IMR-90 (cell line): ENCODE measurements at regions not wholly inside any gene's neighbourhood (a gene's known extent, or its start where the extent isn't known, plus 50 kb on each side); places are given as distances from the start of the nearest gene placed in this dataset.

Source experiments
- ATAC-seq: fragments of 200-7000 bp; cut with Tn5 transposase; 2 replicates; pipeline ENCODE4 v1.9.1; 2020; ENCODE audit warnings: low read depth, mild to moderate bottlenecking, moderate library complexity
- BruUV-seq: library from RNA; stranded (reverse); fragments of 400-500 nt; replicated peaks from 2 replicates; lab custom pipeline; 2021; lab: Mats Ljungman, UMichigan
- CTCF ChIA-PET: fragments of 300-600 bp; formaldehyde crosslinking; extraction: SDS; loops from one replicate; lab custom pipeline; 2021; ENCODE audit warnings: antibody characterized with exemption; lab: Yijun Ruan, JAX
- POLR2A ChIA-PET: fragments of 300-600 bp; sonication (Branson Sonifier 250); formaldehyde crosslinking; loops from one replicate; lab custom pipeline; 2022; ENCODE audit warnings: antibody characterized with exemption; ENCODE audit not compliant: unreplicated experiment; lab: Charles Lee
- DNase-seq: peaks from one replicate; pipeline ENCODE4 v3.0.0; 2013
- H2AFZ ChIP-seq: replicated peaks from 2 replicates; pipeline ENCODE3; 2013; ENCODE audit warnings: low read length, mild to moderate bottlenecking; ENCODE audit not compliant: poor library complexity
- H2AK5ac ChIP-seq: 2 replicates; pipeline ENCODE4 v1.6.1; 2013; ENCODE audit warnings: low read depth, low read length, inconsistent platforms
- H2AK9ac ChIP-seq: replicated peaks from 2 replicates; pipeline ENCODE3; 2013; ENCODE audit warnings: mild to moderate bottlenecking, low read depth, low read length, moderate library complexity; ENCODE audit not compliant: poor library complexity
- H2BK120ac ChIP-seq: 2 replicates; pipeline ENCODE4 v1.6.1; 2013; ENCODE audit warnings: low read depth, low read length, inconsistent platforms
- H2BK15ac ChIP-seq: 3 replicates; pipeline ENCODE4 v1.6.1; 2013; ENCODE audit warnings: low read depth, low read length, inconsistent platforms
- H2BK20ac ChIP-seq: 2 replicates; pipeline ENCODE4 v1.6.1; 2013; ENCODE audit warnings: low read depth, mild to moderate bottlenecking, inconsistent platforms, low read length, moderate library complexity
- H2BK5ac ChIP-seq: 2 replicates; pipeline ENCODE4 v1.6.1; 2013; ENCODE audit warnings: mild to moderate bottlenecking, low read depth, low read length, inconsistent platforms; ENCODE audit not compliant: poor library complexity, severe bottlenecking
- H3K14ac ChIP-seq: replicated peaks from 2 replicates; pipeline ENCODE4 v1.6.1; 2013; ENCODE audit warnings: low read depth, low read length, inconsistent platforms
- H3K18ac ChIP-seq: 2 replicates; pipeline ENCODE4 v1.6.1; 2013; ENCODE audit warnings: low read depth, low read length, control low read depth
- H3K23ac ChIP-seq: 2 replicates; pipeline ENCODE4 v1.6.1; 2013; ENCODE audit warnings: low read depth, low read length, inconsistent platforms
- H3K27ac ChIP-seq: 2 replicates; pipeline ENCODE4 v1.5.1; 2013; ENCODE audit warnings: mild to moderate bottlenecking, control low read depth, low read length; ENCODE audit not compliant: insufficient read depth
- H3K27me3 ChIP-seq: 2 replicates; pipeline ENCODE4 v1.6.1; 2013; ENCODE audit warnings: low read length; ENCODE audit not compliant: control insufficient read depth, insufficient read depth
- H3K36me3 ChIP-seq: 2 replicates; pipeline ENCODE4 v1.6.1; 2013; ENCODE audit warnings: low read length, mixed read lengths; ENCODE audit not compliant: control insufficient read depth, insufficient read depth
- H3K4ac ChIP-seq: 2 replicates; pipeline ENCODE4 v1.6.1; 2013; ENCODE audit warnings: low read depth, low read length, inconsistent platforms
- H3K4me1 ChIP-seq: 2 replicates; pipeline ENCODE4 v1.6.1; 2013; ENCODE audit warnings: low read length, mixed read lengths; ENCODE audit not compliant: control insufficient read depth, insufficient read depth
- H3K4me2 ChIP-seq: 2 replicates; pipeline ENCODE4 v1.6.1; 2013; ENCODE audit warnings: low read depth, mild to moderate bottlenecking, control low read depth, low read length, moderate library complexity
- H3K4me3 ChIP-seq: 2 replicates; pipeline ENCODE4 v1.5.1; 2013; ENCODE audit warnings: low read depth, mild to moderate bottlenecking, control low read depth, low read length, moderate library complexity; ENCODE audit not compliant: insufficient read depth
- H3K56ac ChIP-seq: 2 replicates; pipeline ENCODE4 v1.6.1; 2013; ENCODE audit warnings: low read length, inconsistent platforms; ENCODE audit not compliant: insufficient read depth; ENCODE audit errors: extremely low read depth
- H3K79me1 ChIP-seq, 2 experiments: 2 replicates each; pipeline ENCODE4 v1.6.1; 2013; ENCODE audit warnings: low read length in 2 of 2, inconsistent platforms in 1 of 2, low read depth in 1 of 2
- H3K9ac ChIP-seq: 2 replicates; pipeline ENCODE4 v1.6.1; 2013; ENCODE audit warnings: low read depth, low read length, control low read depth
- H3K9me1 ChIP-seq: 2 replicates; pipeline ENCODE4 v1.6.1; 2013; ENCODE audit warnings: low read length, inconsistent platforms; ENCODE audit not compliant: insufficient read depth
- H3K9me3 ChIP-seq: 2 replicates; pipeline ENCODE4 v1.6.1; 2013; ENCODE audit warnings: low read length; ENCODE audit not compliant: control insufficient read depth, insufficient read depth
- H4K20me1 ChIP-seq: 2 replicates; pipeline ENCODE4 v1.6.1; 2013; ENCODE audit warnings: low read length, inconsistent platforms; ENCODE audit not compliant: insufficient read depth
- H4K5ac ChIP-seq: 2 replicates; pipeline ENCODE4 v1.6.1; 2013; ENCODE audit warnings: mild to moderate bottlenecking, low read depth, low read length, control low read depth
- H4K8ac ChIP-seq, 2 experiments: 2 replicates each; pipeline ENCODE4 v1.6.1; 2013; ENCODE audit warnings: low read depth in 2 of 2, low read length in 2 of 2, control low read depth in 1 of 2, inconsistent platforms in 1 of 2
- H4K91ac ChIP-seq: 2 replicates; pipeline ENCODE4 v1.6.1; 2013; ENCODE audit warnings: low read depth, low read length, inconsistent platforms; ENCODE audit not compliant: insufficient read depth
- FOS ChIP-seq: fragments of 150-350 bp; IDR thresholded peaks from 2 replicates; pipeline ENCODE4 v1.6.1; 2016; ENCODE audit warnings: low read depth, low read length
- MAFK ChIP-seq: IDR thresholded peaks from 2 replicates; pipeline ENCODE4 v1.6.1; 2012; ENCODE audit warnings: low read depth, low read length, improper control_type of control experiment
- MAZ ChIP-seq: IDR thresholded peaks from 2 replicates; pipeline ENCODE4 v1.6.1; 2012; ENCODE audit warnings: low read depth, mild to moderate bottlenecking, low read length, improper control_type of control experiment, moderate library complexity, borderline replicate concordance
- RAD21 ChIP-seq: IDR thresholded peaks from 2 replicates; pipeline ENCODE4 v1.6.1; 2012; ENCODE audit warnings: low read length, improper control_type of control experiment
- RCOR1 ChIP-seq: IDR thresholded peaks from 2 replicates; pipeline ENCODE4 v1.6.1; 2012; ENCODE audit warnings: mild to moderate bottlenecking, low read length, improper control_type of control experiment; ENCODE audit not compliant: insufficient replicate concordance
- RFX5 ChIP-seq: IDR thresholded peaks from 2 replicates; pipeline ENCODE4 v1.8.0; 2012; ENCODE audit warnings: low read depth, mild to moderate bottlenecking, low read length, moderate library complexity
- WGBS, 2 experiments: methylation state at CpG; one replicate each; pipeline versions ENCODE4 v1.1.5 to v1.1.7; 2013; ENCODE audit warnings: missing lambda C conversion rate in 2 of 2; ENCODE audit not compliant: insufficient read length in 1 of 2; ENCODE audit errors: extremely low coverage in 2 of 2; 5-methylcytosine and 5-hydroxymethylcytosine counted together
- dilution Hi-C: fragments of 300-500 bp; cut with HindIII; formaldehyde crosslinking; loops from one replicate; pipeline ENCODE4 v1.14.3; 2018; ENCODE audit warnings: low sequenced_read_pairs; ENCODE audit not compliant: unreplicated experiment
- in situ Hi-C: fragments of 300-500 bp; cut with MboI; formaldehyde crosslinking; loops from 3 replicates; pipeline ENCODE4 v1.14.3; 2019; ENCODE audit warnings: low sequenced_read_pairs, inconsistent platforms, mixed read lengths
- intact Hi-C: fragments of 100-400 bp; cut with micrococcal nuclease; formaldehyde crosslinking; loops from 2 replicates; pipeline ENCODE4 v1.10.0; 2022
- TF ChIP-seq, protein P1 (sequence below): conservative IDR thresholded peaks from 2 replicates; pipeline ENCODE4 v1.5.1; 2012; ENCODE audit warnings: mild to moderate bottlenecking, low read depth, low read length, improper control_type of control experiment
- TF ChIP-seq, protein P2 (sequence below): fragments of 150-350 bp; IDR thresholded peaks from 2 replicates; pipeline ENCODE4 v1.6.1; 2016; ENCODE audit warnings: low read depth, mild to moderate bottlenecking, low read length, moderate library complexity, borderline replicate concordance

DNA sequence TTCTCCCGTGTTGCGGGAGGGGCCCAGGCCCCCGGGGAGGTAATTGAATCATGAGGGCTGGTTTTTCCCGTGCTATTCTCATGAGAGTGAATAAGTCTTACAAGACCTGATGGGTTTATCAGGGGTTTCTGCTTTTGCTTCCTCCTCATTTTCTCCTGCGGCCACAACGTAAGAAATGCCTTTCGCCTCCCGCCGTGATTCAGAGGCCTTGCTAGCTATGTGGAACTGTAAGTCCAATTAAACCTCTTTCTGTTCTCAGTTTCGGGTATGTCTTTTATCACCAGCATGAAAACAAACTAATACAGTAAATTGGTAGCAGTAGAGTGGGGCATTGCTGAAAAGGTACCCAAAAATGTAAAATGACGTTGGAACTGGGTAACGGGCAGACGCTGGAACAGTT is 1035.1 kb downstream of the DTWD2 start:
- ChIA-PET CTCF (no interaction called here), POLR2A (no interaction called here)
- Histone ChIP-seq H3K79me1 (no peaks in the 10 kb centered on the region), H2BK20ac (no peak overlapping the region), H3K27me3 (no peaks in the 10 kb centered on the region), H2AFZ (no peak overlapping the region), H4K8ac (no peak overlapping the region), H3K14ac (no peak overlapping the region), H3K9me1 (no peaks in the 10 kb centered on the region), H3K4ac (no peak overlapping the region), H3K18ac (no peak overlapping the region), H4K91ac (no peak overlapping the region), H4K20me1 (no peaks in the 10 kb centered on the region), H3K4me2 (no peak overlapping the region), H3K27ac (no peak overlapping the region), H3K9ac (no peak overlapping the region), H3K4me1 (no peaks in the 10 kb centered on the region), H2BK120ac (no peak overlapping the region), H3K9me3 (no peaks in the 10 kb centered on the region), H2AK9ac (no peak overlapping the region), H3K36me3 (no peaks in the 10 kb centered on the region), H2AK5ac (no peak overlapping the region), H2BK5ac (no peak overlapping the region), H3K56ac (no peak overlapping the region), H3K4me3 (no peak overlapping the region), H4K5ac (no peak overlapping the region), H2BK15ac (no peak overlapping the region), H3K23ac (no peak overlapping the region)
- dilution Hi-C loops: no loop called here
- no TSS peak for BruUV-seq
- no peak for DNase-seq
- 94% methylated on average over 2 of the region's 13 CpGs; no CpG with 5 or more reads in 1 of the 2 experiments for WGBS, 2 experiments
- in situ Hi-C loops: no loop called here
- TF ChIP-seq RCOR1 (no peak), MAFK (no peak), MAZ (no peak), FOS (no peak), RAD21 (no peak), RFX5 (no peak)
- TF ChIP-seq, protein P1, sequence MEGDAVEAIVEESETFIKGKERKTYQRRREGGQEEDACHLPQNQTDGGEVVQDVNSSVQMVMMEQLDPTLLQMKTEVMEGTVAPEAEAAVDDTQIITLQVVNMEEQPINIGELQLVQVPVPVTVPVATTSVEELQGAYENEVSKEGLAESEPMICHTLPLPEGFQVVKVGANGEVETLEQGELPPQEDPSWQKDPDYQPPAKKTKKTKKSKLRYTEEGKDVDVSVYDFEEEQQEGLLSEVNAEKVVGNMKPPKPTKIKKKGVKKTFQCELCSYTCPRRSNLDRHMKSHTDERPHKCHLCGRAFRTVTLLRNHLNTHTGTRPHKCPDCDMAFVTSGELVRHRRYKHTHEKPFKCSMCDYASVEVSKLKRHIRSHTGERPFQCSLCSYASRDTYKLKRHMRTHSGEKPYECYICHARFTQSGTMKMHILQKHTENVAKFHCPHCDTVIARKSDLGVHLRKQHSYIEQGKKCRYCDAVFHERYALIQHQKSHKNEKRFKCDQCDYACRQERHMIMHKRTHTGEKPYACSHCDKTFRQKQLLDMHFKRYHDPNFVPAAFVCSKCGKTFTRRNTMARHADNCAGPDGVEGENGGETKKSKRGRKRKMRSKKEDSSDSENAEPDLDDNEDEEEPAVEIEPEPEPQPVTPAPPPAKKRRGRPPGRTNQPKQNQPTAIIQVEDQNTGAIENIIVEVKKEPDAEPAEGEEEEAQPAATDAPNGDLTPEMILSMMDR: no peak
- TF ChIP-seq, protein P2, sequence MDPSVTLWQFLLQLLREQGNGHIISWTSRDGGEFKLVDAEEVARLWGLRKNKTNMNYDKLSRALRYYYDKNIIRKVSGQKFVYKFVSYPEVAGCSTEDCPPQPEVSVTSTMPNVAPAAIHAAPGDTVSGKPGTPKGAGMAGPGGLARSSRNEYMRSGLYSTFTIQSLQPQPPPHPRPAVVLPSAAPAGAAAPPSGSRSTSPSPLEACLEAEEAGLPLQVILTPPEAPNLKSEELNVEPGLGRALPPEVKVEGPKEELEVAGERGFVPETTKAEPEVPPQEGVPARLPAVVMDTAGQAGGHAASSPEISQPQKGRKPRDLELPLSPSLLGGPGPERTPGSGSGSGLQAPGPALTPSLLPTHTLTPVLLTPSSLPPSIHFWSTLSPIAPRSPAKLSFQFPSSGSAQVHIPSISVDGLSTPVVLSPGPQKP: no peak
- intact Hi-C loops: no loop called here
- no peak for ATAC-seq
